Stomach (tissue), 4 donors: ENCODE measurements at regions not wholly inside any gene's neighbourhood (a gene's known extent, or its start where the extent isn't known, plus 50 kb on each side); places are given as distances from the start of the nearest gene placed in this dataset.

Experiments used
- EP300 ChIP-seq: sonication (generic); formaldehyde crosslinking; IDR thresholded peaks from one replicate; pipeline ENCODE4 v1.6.1; 2017; ENCODE audit warnings: antibody characterized with exemption
- TF ChIP-seq, protein P1 (sequence below), 7 experiments: fragments of 450-650 bp in 4 of 7; fragments of 200-600 bp in 3 of 7; sonication (generic) in 3 of 7; IDR thresholded peaks; one replicate each; pipeline ENCODE4 v1.5.1; 2016 to 2019; ENCODE audit warnings: antibody characterized with exemption in 7 of 7, control low read depth in 2 of 7, mild to moderate bottlenecking in 1 of 7

DNA sequence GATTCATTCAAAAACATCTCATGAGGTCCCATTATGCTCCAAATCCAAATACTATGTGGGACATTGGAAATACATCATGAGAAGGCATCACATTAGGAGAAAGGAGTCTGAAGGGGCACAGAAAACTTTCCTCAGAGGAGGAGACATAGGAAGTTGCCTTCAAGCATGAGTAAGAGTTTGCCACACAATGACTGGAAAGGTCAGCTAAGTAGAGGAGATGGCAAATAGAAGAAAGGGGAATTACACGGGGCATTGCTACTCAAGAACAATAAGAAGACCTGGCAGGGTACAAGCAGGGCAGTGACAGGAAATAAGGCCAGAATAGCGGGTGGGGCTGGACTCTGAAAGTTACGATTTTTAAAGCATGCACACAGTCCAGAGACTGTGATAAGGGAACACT, 231.6 kb downstream of the SPRY2 start:
- TF ChIP-seq, protein P1, sequence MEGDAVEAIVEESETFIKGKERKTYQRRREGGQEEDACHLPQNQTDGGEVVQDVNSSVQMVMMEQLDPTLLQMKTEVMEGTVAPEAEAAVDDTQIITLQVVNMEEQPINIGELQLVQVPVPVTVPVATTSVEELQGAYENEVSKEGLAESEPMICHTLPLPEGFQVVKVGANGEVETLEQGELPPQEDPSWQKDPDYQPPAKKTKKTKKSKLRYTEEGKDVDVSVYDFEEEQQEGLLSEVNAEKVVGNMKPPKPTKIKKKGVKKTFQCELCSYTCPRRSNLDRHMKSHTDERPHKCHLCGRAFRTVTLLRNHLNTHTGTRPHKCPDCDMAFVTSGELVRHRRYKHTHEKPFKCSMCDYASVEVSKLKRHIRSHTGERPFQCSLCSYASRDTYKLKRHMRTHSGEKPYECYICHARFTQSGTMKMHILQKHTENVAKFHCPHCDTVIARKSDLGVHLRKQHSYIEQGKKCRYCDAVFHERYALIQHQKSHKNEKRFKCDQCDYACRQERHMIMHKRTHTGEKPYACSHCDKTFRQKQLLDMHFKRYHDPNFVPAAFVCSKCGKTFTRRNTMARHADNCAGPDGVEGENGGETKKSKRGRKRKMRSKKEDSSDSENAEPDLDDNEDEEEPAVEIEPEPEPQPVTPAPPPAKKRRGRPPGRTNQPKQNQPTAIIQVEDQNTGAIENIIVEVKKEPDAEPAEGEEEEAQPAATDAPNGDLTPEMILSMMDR (IDR thresholded peaks at IDR 0.05) = no peak
- no peak for TF ChIP-seq EP300
